Panc1 (cell line): ENCODE measurements at regions not wholly inside any gene's neighbourhood (a gene's known extent, or its start where the extent isn't known, plus 50 kb on each side); places are given as distances from the start of the nearest gene placed in this dataset.

ENCODE experiments used
- POLR2AphosphoS5 ChIP-seq: IDR thresholded peaks from 2 replicates; pipeline ENCODE4 v1.6.1; 2012; ENCODE audit warnings: mild to moderate bottlenecking, low read depth, low read length, moderate library complexity
- REST ChIP-seq, 2 experiments: IDR thresholded peaks; 2 replicates each; pipeline ENCODE4 v1.6.1; 2011 to 2012; ENCODE audit warnings: low read depth in 2 of 2, control low read depth in 1 of 2, low read length in 1 of 2, mild to moderate bottlenecking in 1 of 2, moderate library complexity in 1 of 2; ENCODE audit not compliant: insufficient read depth in 1 of 2
- TCF7L2 ChIP-seq: IDR thresholded peaks from 2 replicates; pipeline ENCODE4 v1.6.1; 2011; ENCODE audit warnings: mild to moderate bottlenecking, low read depth, low read length, inconsistent platforms
- TF ChIP-seq, protein P1 (sequence below): fragments of 450-650 bp; IDR thresholded peaks from 2 replicates; pipeline ENCODE4 v1.5.1; 2017; ENCODE audit warnings: mild to moderate bottlenecking

DNA sequence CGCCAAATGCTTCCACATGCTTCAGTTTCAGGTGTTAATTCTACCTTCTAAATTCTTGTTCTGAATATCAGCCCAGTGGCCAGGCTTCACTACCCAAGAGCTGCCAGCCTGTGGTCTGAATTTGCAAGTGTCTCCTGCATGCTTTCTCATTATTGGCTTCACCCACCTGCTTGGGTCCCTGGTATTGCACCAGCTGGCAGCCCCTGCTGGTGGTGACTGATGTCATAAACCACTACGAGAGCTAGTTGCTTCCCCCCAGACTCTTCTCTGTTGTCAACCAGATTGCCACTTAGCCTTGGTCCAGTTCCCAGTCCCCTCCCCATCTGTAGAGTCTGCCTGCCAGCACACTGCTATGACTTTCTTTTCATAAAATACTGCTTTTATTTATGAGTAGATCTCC lies 197.7 kb upstream of the DUSP10 start:
- TF ChIP-seq, protein P1, sequence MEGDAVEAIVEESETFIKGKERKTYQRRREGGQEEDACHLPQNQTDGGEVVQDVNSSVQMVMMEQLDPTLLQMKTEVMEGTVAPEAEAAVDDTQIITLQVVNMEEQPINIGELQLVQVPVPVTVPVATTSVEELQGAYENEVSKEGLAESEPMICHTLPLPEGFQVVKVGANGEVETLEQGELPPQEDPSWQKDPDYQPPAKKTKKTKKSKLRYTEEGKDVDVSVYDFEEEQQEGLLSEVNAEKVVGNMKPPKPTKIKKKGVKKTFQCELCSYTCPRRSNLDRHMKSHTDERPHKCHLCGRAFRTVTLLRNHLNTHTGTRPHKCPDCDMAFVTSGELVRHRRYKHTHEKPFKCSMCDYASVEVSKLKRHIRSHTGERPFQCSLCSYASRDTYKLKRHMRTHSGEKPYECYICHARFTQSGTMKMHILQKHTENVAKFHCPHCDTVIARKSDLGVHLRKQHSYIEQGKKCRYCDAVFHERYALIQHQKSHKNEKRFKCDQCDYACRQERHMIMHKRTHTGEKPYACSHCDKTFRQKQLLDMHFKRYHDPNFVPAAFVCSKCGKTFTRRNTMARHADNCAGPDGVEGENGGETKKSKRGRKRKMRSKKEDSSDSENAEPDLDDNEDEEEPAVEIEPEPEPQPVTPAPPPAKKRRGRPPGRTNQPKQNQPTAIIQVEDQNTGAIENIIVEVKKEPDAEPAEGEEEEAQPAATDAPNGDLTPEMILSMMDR, result no peak
- TF ChIP-seq POLR2AphosphoS5 (no peak), TCF7L2 (no peak), REST (IDR thresholded peaks at IDR 0.05; ENCODE audit: insufficient read depth in 1 of 2, low read depth in 2 of 2, low read length in 1 of 2) (no peak)
